ENCODE measurements at regions not wholly inside any gene's neighbourhood (a gene's known extent, or its start where the extent isn't known, plus 50 kb on each side); places are given as distances from the start of the nearest gene placed in this dataset.

- Histone ChIP-seq H3K27ac (ENCODE audit: low read depth in 1 of 2, low read length in 2 of 2) (no peak overlapping the region), H3K36me3 (ENCODE audit: control insufficient read depth in 4 of 4, insufficient read depth in 3 of 4, low read depth in 1 of 4, low read length in 3 of 4) (no peaks in the 10 kb centered on the region), H3K9me3 (ENCODE audit: control insufficient read depth in 4 of 4, low read length in 3 of 4) (no peaks in the 10 kb centered on the region), H3K27me3 (ENCODE audit: control insufficient read depth in 4 of 4, insufficient read depth in 4 of 4, low read length in 3 of 4) (peaks cover 0 to 4% (median 0%) of the 10 kb centered on the region in 4 donors), H3K4me1 (ENCODE audit: control insufficient read depth in 4 of 4, insufficient read depth in 4 of 4, low read length in 3 of 4) (no peaks in the 10 kb centered on the region), H3K9ac (ENCODE audit: low read depth in 1 of 2, low read length in 2 of 2) (no peak overlapping the region), H3K4me3 (ENCODE audit: low read depth in 1 of 3, low read length in 3 of 3) (no peak overlapping the region)
- DNase-seq (ENCODE audit: low spot score): no peak
- WGBS: 86% methylated on average over 2 of the region's 2 CpGs
- TF ChIP-seq RXRA (IDR thresholded peaks at IDR 0.05): no peak
- no peak for TF ChIP-seq YY1 (IDR thresholded peaks at IDR 0.05)
- no peak for TF ChIP-seq SP1 (IDR thresholded peaks at IDR 0.05)
- no peak for TF ChIP-seq ATF3 (IDR thresholded peaks at IDR 0.05)
- no peak for TF ChIP-seq FOXA2 (IDR thresholded peaks at IDR 0.05)
- TF ChIP-seq CTCF (IDR thresholded peaks at IDR 0.05; ENCODE audit: low read depth, low read length, missing input control): no peak
- no peak for TF ChIP-seq EGR1 (IDR thresholded peaks at IDR 0.05; ENCODE audit: low read depth in 2 of 2)
These were observed 86.1 kb upstream of the BDNF start for GRCh38 chr11:27786331-27786730.

GRCh38 chr11:27783701-27784355 is 83.6 kb upstream of the BDNF start:
- Histone ChIP-seq H3K27ac (ENCODE audit: low read depth in 1 of 2, low read length in 2 of 2) (no peak overlapping the region), H3K36me3 (ENCODE audit: control insufficient read depth in 4 of 4, insufficient read depth in 3 of 4, low read depth in 1 of 4, low read length in 3 of 4) (no peaks in the 10 kb centered on the region), H3K9me3 (ENCODE audit: control insufficient read depth in 4 of 4, low read length in 3 of 4) (no peaks in the 10 kb centered on the region), H3K9ac (ENCODE audit: low read depth in 1 of 2, low read length in 2 of 2) (no peak overlapping the region), H3K4me3 (ENCODE audit: low read depth in 1 of 3, low read length in 3 of 3) (no peak overlapping the region), H3K27me3 (ENCODE audit: control insufficient read depth in 4 of 4, insufficient read depth in 4 of 4, low read length in 3 of 4) (peaks cover 0 to 4% (median 0%) of the 10 kb centered on the region in 4 donors), H3K4me1 (ENCODE audit: control insufficient read depth in 4 of 4, insufficient read depth in 4 of 4, low read length in 3 of 4) (no peaks in the 10 kb centered on the region)
- WGBS: 73% methylated on average over 4 of the region's 5 CpGs
- TF ChIP-seq HNF4G (IDR thresholded peaks at IDR 0.05) (no peak), SP1 (IDR thresholded peaks at IDR 0.05) (no peak), EGR1 (IDR thresholded peaks at IDR 0.05; ENCODE audit: low read depth in 2 of 2) (no peak), REST (IDR thresholded peaks at IDR 0.05) (no peak), GABPA (IDR thresholded peaks at IDR 0.05 in 1 of 2, conservative IDR thresholded peaks at IDR 0.05 in 1 of 2) (no peak), FOXA2 (IDR thresholded peaks at IDR 0.05) (no peak), MAX (IDR thresholded peaks at IDR 0.05) (no peak)
- no peak for DNase-seq (ENCODE audit: low spot score)

GRCh38 chr11:27777033-27777432 is 76.8 kb upstream of the BDNF start:
- WGBS: 63% methylated on average over 3 of the region's 3 CpGs
- no peak for DNase-seq (ENCODE audit: low spot score)
- Histone ChIP-seq H3K9ac (ENCODE audit: low read depth in 1 of 2, low read length in 2 of 2) (no peak overlapping the region), H3K4me1 (ENCODE audit: control insufficient read depth in 4 of 4, insufficient read depth in 4 of 4, low read length in 3 of 4) (no peaks in the 10 kb centered on the region), H3K4me3 (ENCODE audit: low read depth in 1 of 3, low read length in 3 of 3) (no peak overlapping the region), H3K27me3 (ENCODE audit: control insufficient read depth in 4 of 4, insufficient read depth in 4 of 4, low read length in 3 of 4) (peaks cover 0 to 2% (median 0%) of the 10 kb centered on the region in 4 donors), H3K9me3 (ENCODE audit: control insufficient read depth in 4 of 4, low read length in 3 of 4) (no peaks in the 10 kb centered on the region), H3K36me3 (ENCODE audit: control insufficient read depth in 4 of 4, insufficient read depth in 3 of 4, low read depth in 1 of 4, low read length in 3 of 4) (no peaks in the 10 kb centered on the region), H3K27ac (ENCODE audit: low read depth in 1 of 2, low read length in 2 of 2) (no peak overlapping the region)
- TF ChIP-seq REST (IDR thresholded peaks at IDR 0.05) (no peak), TAF1 (conservative IDR thresholded peaks at IDR 0.05) (no peak), FOXA1 (IDR thresholded peaks at IDR 0.05) (no peak), CTCF (IDR thresholded peaks at IDR 0.05; ENCODE audit: low read depth, low read length, missing input control) (no peak)

Measured in liver (tissue), 8 donors.